ENCODE measurements at regions not wholly inside any gene's neighbourhood (a gene's known extent, or its start where the extent isn't known, plus 50 kb on each side); places are given as distances from the start of the nearest gene placed in this dataset.

DNA sequence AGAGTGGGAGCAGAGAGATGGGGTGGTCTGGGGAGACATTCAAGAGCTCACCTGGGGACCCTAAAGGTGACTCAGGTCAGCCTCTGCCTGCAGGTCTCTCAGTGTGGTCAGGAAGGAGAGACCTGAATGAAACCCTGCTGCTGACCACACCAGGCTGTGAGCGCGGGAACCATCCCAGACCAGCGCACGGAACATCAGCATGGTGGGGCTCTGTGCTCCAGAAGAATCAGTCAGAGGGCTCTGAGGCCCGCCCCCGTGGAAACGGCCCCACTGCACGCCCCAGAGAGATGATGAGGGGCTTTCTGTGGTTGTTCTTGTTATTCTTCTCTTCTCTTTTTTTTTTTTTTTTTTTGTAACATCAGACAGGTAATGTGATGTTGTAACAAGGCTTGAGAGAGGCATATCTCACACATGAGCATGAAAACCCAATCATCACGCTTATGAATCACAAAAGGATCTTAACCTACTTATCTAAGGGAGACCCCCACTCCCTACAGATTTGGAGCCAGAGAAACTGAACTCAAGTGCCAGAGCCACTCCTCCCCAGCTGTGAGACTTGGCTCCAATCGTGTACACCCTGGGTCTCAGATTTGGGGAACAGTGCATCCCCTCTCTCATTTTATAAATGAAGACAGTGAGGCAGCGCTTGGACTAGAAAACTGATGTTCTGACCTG is 302.2 kb downstream of the EIPR1 start:
- H3K14ac ChIP-seq (replicated peaks; ENCODE audit: low read depth, low read length), result no peak overlapping the region
- H3K9ac ChIP-seq (ENCODE audit: low read depth, low read length), result no peak overlapping the region
- no peak overlapping the region for H3K4me2 ChIP-seq (ENCODE audit: low read depth, low read length)
- no peak for DNase-seq
- H3K23ac ChIP-seq (ENCODE audit: low read depth, low read length), result no peak overlapping the region
- H4K20me1 ChIP-seq (ENCODE audit: insufficient read depth, low read length), result no peaks in the 10 kb centered on the region
- intact Hi-C loops (cut with micrococcal nuclease), result no loop called here
- no peak overlapping the region for H2AK9ac ChIP-seq (replicated peaks; ENCODE audit: low read depth, low read length, poor library complexity)
- H2BK120ac ChIP-seq (ENCODE audit: low read depth, low read length), result no peak overlapping the region
- H3K18ac ChIP-seq (ENCODE audit: low read depth, low read length), result no peak overlapping the region
- H3K36me3 ChIP-seq (ENCODE audit: control insufficient read depth, insufficient read depth, low read length), result no peaks in the 10 kb centered on the region
- no peak overlapping the region for H2BK20ac ChIP-seq (ENCODE audit: low read depth, low read length)
- in situ Hi-C loops (cut with MboI; ENCODE audit: low sequenced_read_pairs), result no loop called here
- no peak overlapping the region for H2AK5ac ChIP-seq (ENCODE audit: low read depth, low read length)
- H2BK15ac ChIP-seq (ENCODE audit: low read depth, low read length), result no peak overlapping the region
- POLR2A ChIA-PET (ENCODE audit: unreplicated experiment), result no interaction called here
- peaks cover 53% of the 10 kb centered on the region for H3K9me3 ChIP-seq (ENCODE audit: control insufficient read depth, insufficient read depth, low read length)
- H2AFZ ChIP-seq (replicated peaks; ENCODE audit: low read length, poor library complexity), result no peak overlapping the region
- CTCF ChIA-PET, result no interaction called here
- H3K4me3 ChIP-seq (ENCODE audit: insufficient read depth, low read depth, low read length), result no peak overlapping the region
- no peak overlapping the region for H3K56ac ChIP-seq (ENCODE audit: extremely low read depth, insufficient read depth, low read length)
- no TSS peak for BruUV-seq (replicated peaks)
- no peak overlapping the region for H3K4ac ChIP-seq (ENCODE audit: low read depth, low read length)
- WGBS, 2 experiments (ENCODE audit: extremely low coverage in 2 of 2, insufficient read length in 1 of 2), result 50% methylated on average over 2 of the region's 11 CpGs; no CpG with 5 or more reads in 1 of the 2 experiments
- no peak for ATAC-seq (ENCODE audit: low read depth)
- H3K27me3 ChIP-seq (ENCODE audit: control insufficient read depth, insufficient read depth, low read length), result no peaks in the 10 kb centered on the region
- no peak overlapping the region for H4K91ac ChIP-seq (ENCODE audit: insufficient read depth, low read depth, low read length)
- dilution Hi-C loops (cut with HindIII; ENCODE audit: low sequenced_read_pairs, unreplicated experiment), result no loop called here
- no peaks in the 10 kb centered on the region for H3K9me1 ChIP-seq (ENCODE audit: insufficient read depth, low read length)
- TF ChIP-seq RCOR1 (IDR thresholded peaks at IDR 0.05; ENCODE audit: insufficient replicate concordance, low read length) (no peak), MAZ (IDR thresholded peaks at IDR 0.05; ENCODE audit: borderline replicate concordance, low read depth, low read length) (no peak), SMC3 (IDR thresholded peaks at IDR 0.05; ENCODE audit: low read depth, low read length) (no peak), RFX5 (IDR thresholded peaks at IDR 0.05; ENCODE audit: low read depth, low read length) (no peak), MAFK (IDR thresholded peaks at IDR 0.05; ENCODE audit: low read depth, low read length) (no peak), MXI1 (IDR thresholded peaks at IDR 0.05; ENCODE audit: borderline replicate concordance, low read depth, low read length) (no peak)
- TF ChIP-seq, protein P1, sequence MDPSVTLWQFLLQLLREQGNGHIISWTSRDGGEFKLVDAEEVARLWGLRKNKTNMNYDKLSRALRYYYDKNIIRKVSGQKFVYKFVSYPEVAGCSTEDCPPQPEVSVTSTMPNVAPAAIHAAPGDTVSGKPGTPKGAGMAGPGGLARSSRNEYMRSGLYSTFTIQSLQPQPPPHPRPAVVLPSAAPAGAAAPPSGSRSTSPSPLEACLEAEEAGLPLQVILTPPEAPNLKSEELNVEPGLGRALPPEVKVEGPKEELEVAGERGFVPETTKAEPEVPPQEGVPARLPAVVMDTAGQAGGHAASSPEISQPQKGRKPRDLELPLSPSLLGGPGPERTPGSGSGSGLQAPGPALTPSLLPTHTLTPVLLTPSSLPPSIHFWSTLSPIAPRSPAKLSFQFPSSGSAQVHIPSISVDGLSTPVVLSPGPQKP (IDR thresholded peaks at IDR 0.05; ENCODE audit: borderline replicate concordance, low read depth, low read length), result no peak
- H3K4me1 ChIP-seq (ENCODE audit: control insufficient read depth, insufficient read depth, low read length), result no peaks in the 10 kb centered on the region
- H4K8ac ChIP-seq (ENCODE audit: low read depth in 2 of 2, low read length in 2 of 2), result no peak overlapping the region
- no peak overlapping the region for H3K27ac ChIP-seq (ENCODE audit: insufficient read depth, low read length)
- H3K79me1 ChIP-seq (ENCODE audit: low read depth in 1 of 2, low read length in 2 of 2), result no peaks in the 10 kb centered on the region
- no peak overlapping the region for H2BK5ac ChIP-seq (ENCODE audit: low read depth, low read length, poor library complexity, severe bottlenecking)
- H4K5ac ChIP-seq (ENCODE audit: low read depth, low read length), result no peak overlapping the region
